Nephron progenitor cell (in vitro differentiated cells): ENCODE measurements at regions not wholly inside any gene's neighbourhood (a gene's known extent, or its start where the extent isn't known, plus 50 kb on each side); places are given as distances from the start of the nearest gene placed in this dataset.

Experiments used
- DNase-seq: peaks from one replicate; pipeline ENCODE4 v3.0.0; 2021
- H3K27ac Mint-ChIP-seq: 2 replicates; pipeline ENCODE4 v1.8.0; 2021; ENCODE audit warnings: mild to moderate bottlenecking, moderate library complexity, mixed read lengths
- H3K27me3 Mint-ChIP-seq: 2 replicates; pipeline ENCODE4 v1.8.0; 2021; ENCODE audit warnings: mild to moderate bottlenecking, low read depth, mixed read lengths; ENCODE audit not compliant: poor library complexity
- H3K36me3 Mint-ChIP-seq: 2 replicates; pipeline ENCODE4 v1.8.0; 2021; ENCODE audit warnings: low read depth, mixed read lengths
- H3K4me1 Mint-ChIP-seq: 2 replicates; pipeline ENCODE4 v1.8.0; 2021; ENCODE audit warnings: mixed read lengths
- H3K4me3 Mint-ChIP-seq: 2 replicates; pipeline ENCODE4 v1.8.0; 2021; ENCODE audit warnings: mild to moderate bottlenecking, moderate library complexity, mixed read lengths
- H3K9me3 Mint-ChIP-seq: 2 replicates; pipeline ENCODE4 v1.8.0; 2021; ENCODE audit warnings: mild to moderate bottlenecking, moderate library complexity, mixed read lengths
- CTCF ChIP-seq: fragments of 200-600 bp; sonication (generic); IDR thresholded peaks from 2 replicates; pipeline ENCODE4 v1.5.0; 2021; ENCODE audit warnings: antibody characterized with exemption

- no peaks in the 10 kb centered on the region for H3K9me3 Mint-ChIP-seq
- no peak overlapping the region for H3K4me3 Mint-ChIP-seq
- no peak for DNase-seq
- H3K36me3 Mint-ChIP-seq: no peaks in the 10 kb centered on the region
- no peaks in the 10 kb centered on the region for H3K27me3 Mint-ChIP-seq
- no peaks in the 10 kb centered on the region for H3K4me1 Mint-ChIP-seq
- H3K27ac Mint-ChIP-seq: no peak overlapping the region
- no peak for TF ChIP-seq CTCF
These were observed 819.6 kb downstream of the TSN start for GRCh38 chr2:122575076-122575475.

GRCh38 chr2:122583159-122583917 is 827.9 kb downstream of the TSN start:
- H3K4me1 Mint-ChIP-seq: no peaks in the 10 kb centered on the region
- H3K4me3 Mint-ChIP-seq: no peak overlapping the region
- H3K27me3 Mint-ChIP-seq: no peaks in the 10 kb centered on the region
- no peaks in the 10 kb centered on the region for H3K36me3 Mint-ChIP-seq
- no peak for DNase-seq
- TF ChIP-seq CTCF: no peak
- no peak overlapping the region for H3K27ac Mint-ChIP-seq
- H3K9me3 Mint-ChIP-seq: peaks cover 8% of the 10 kb centered on the region

GRCh38 chr2:122590524-122590923 is 835.1 kb downstream of the TSN start:
- TF ChIP-seq CTCF: no peak
- H3K36me3 Mint-ChIP-seq: no peaks in the 10 kb centered on the region
- H3K27me3 Mint-ChIP-seq: no peaks in the 10 kb centered on the region
- H3K4me3 Mint-ChIP-seq: no peak overlapping the region
- H3K9me3 Mint-ChIP-seq: no peaks in the 10 kb centered on the region
- H3K27ac Mint-ChIP-seq: no peak overlapping the region
- H3K4me1 Mint-ChIP-seq: no peaks in the 10 kb centered on the region
- DNase-seq: no peak

- Mint-ChIP-seq H3K4me3 (no peak overlapping the region), H3K9me3 (no peaks in the 10 kb centered on the region), H3K4me1 (no peaks in the 10 kb centered on the region), H3K27me3 (no peaks in the 10 kb centered on the region), H3K36me3 (no peaks in the 10 kb centered on the region), H3K27ac (no peak overlapping the region)
- no peak for DNase-seq
- TF ChIP-seq CTCF: no peak
These were observed 839.6 kb downstream of the TSN start for GRCh38 chr2:122595065-122595464.

GRCh38 chr2:122596598-122596997 is 841.1 kb downstream of the TSN start:
- Mint-ChIP-seq H3K36me3 (no peaks in the 10 kb centered on the region), H3K27me3 (no peaks in the 10 kb centered on the region), H3K27ac (no peak overlapping the region), H3K4me3 (no peak overlapping the region), H3K9me3 (no peaks in the 10 kb centered on the region), H3K4me1 (no peaks in the 10 kb centered on the region)
- no peak for DNase-seq
- TF ChIP-seq CTCF: no peak

- no peak for DNase-seq
- Mint-ChIP-seq H3K36me3 (no peaks in the 10 kb centered on the region), H3K4me3 (no peak overlapping the region), H3K4me1 (no peaks in the 10 kb centered on the region), H3K27me3 (no peaks in the 10 kb centered on the region), H3K27ac (no peak overlapping the region), H3K9me3 (no peaks in the 10 kb centered on the region)
- TF ChIP-seq CTCF: no peak
These were observed 843.3 kb downstream of the TSN start for GRCh38 chr2:122598784-122599183.
